HG02588 (cell line): ENCODE measurements at regions not wholly inside any gene's neighbourhood (a gene's known extent, or its start where the extent isn't known, plus 50 kb on each side); places are given as distances from the start of the nearest gene placed in this dataset.

Source experiments
- ATAC-seq: cut with Tn5 transposase; IDR thresholded peaks from one replicate; pipeline ENCODE4 v1.9.1; 2021; ENCODE audit warnings: mild to moderate bottlenecking, moderate library complexity; ENCODE audit not compliant: unreplicated experiment

DNA sequence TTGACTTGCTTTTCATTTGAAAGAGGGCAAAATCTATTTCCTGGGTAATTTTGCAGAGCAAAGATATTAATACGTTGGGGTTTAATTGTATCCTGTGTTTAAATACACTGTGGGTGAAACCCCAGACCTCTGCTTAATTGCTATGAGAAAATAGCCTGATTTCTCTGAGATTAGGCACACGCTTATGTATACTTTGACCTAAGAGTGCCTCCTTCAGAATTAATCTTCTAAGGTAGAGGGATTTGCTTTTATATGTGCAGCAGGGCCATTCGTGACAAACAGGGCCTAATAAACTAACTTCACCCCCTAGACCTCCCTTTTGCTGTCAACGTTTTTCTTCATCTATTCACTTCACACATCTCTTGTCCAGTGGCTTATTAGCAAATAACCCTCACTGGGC lies 216.9 kb upstream of the ADGRL2 start:
- ATAC-seq: no peak

DNA sequence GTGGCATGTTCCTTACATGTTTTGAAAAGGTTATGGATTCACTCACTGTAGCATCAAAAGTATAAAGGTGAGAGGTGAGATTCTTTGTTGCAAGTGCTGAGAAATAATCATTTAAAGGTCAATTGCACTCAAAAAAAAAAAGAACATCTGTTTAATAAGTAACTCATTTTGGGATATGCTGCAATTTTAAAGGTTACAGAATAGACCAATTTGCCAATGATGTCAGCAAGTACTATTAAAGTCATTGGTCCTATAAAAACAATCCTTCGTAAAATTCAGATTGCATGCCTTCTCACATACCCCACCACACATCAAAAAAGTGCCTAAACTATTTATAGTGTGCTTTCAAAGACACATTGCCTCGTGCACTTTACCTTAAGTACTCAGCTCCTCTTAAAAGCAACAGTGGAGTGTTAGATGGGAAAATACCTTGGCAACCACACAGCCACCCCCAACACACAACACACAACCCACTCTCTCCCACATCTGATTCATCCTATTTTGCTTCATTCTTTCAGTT lies 218.2 kb upstream of the ADGRL2 start:
- ATAC-seq: no peak

DNA sequence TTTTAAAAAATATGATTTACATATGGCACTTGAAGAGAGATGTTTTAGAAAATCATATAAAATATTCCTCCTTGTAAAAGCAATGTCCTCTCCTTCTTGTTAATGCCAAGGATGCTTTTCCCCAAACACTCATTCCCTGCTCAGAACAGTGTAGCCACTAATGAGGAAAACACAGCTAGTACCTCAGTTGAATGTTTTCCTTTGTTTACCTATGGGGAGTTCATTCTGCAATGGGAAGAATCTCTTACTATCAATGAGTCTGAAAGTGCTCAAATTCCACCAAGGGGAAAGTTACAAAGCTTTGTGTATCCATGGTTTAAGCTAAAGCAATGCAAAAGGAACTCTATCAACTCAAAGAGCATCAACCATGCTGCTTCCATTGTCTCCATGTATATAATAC lies 221.9 kb upstream of the ADGRL2 start:
- ATAC-seq: no peak

DNA sequence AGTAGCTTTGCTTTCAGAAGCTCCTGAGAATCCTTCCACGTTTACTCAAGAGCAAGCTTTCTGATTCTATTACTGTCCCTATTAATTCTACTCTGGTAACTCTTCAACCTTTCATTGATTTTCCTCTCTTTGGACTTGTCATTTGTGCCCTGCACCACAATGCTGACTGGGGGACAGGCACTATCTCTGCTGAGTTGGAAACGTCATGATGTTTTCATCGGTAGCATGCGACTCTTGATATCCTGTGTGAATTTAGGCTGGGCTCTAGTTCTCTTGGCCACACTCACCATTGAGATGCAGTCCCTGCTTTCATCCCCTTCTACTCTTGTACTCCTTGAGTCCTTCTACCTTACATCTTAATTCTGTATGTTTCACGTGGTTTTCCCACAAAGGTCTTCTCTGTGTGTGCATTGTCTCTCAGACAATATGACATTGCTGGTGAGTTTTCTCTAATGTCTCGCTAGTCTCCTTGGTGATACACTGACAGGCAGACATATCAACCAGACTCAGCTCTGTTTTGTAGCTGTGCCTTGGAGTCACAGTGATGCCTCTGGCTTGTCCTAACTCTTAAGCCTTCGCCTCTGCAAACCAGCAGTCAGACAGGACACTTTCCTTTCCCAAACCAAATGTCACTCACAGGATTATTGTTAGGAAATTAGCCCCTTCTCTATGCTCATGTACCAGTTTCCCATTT lies 223.6 kb upstream of the ADGRL2 start:
- ATAC-seq: no peak

DNA sequence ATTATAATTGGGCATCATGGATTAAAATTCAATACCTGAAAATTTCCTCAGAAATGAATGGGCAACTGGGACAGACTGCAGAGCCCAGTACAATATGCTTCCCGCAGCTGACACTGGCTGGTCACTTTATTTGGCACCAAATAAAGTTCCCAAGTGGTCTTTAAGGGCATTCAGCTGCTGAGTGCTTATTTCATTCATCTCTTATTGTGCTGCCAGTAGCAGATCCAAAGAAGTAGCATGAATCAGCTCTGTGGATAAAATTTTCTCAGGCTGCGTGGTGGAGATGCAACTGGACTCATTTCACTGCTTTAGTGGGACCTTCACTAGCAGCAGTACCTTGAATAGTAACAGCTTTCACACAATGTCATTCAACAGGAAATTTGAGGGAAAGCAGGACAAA lies 226.3 kb upstream of the ADGRL2 start:
- no peak for ATAC-seq

DNA sequence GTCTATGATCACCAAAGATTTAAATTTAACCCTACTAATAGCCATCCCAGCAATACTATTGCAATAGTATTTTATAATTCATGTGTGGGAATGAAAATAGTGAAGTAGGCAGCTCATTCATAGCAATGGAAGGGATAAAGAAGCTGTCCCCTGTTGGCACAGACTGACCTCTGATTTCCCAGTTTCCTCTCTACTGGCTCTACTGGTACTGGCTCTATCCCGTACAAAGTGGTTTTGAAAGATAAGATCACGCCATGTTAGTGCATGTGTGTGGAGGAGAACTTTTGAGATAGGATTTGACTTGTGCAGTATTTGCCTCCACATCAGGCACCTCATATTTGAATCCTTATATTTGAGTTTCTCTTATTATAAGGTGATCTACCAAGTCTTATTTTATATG lies 227.3 kb upstream of the ADGRL2 start:
- no peak for ATAC-seq

DNA sequence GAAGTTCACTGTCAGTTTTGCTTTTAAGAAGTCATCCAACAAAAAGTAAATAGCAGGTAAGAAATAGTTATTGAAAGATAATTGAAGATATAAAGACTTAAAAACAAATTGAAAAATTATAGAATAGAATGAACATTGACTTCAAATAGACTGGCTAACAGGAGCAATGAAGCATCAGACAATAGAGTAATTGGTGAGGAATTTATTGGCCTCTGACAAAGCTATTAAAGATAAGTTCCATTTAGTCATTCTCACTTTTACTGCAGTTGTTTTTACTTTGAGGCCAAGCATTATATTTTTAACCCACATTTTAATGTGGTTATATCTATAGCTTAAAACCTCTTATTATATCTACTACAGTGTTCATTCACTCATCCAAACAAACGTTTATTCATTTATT lies 228.8 kb upstream of the ADGRL2 start:
- ATAC-seq: no peak

DNA sequence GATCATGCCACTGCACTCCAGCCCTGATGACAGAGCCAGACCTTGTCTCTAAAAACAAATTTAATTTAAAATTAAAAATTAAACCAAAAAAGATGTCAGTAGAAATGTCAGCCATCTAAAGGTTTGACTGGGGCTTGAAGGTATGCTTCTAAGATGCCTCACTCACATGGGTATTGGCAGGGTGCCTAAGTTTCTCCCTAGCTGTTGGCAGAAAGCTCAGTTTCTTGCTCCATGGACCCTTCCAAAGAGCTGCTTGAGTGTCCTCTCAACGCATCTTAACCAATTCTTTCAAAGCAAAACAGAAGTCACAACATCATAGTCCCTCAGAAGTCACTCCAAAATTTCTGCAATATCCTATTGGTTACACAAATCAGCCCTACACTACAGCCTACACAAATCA lies 231.0 kb upstream of the ADGRL2 start:
- no peak for ATAC-seq

DNA sequence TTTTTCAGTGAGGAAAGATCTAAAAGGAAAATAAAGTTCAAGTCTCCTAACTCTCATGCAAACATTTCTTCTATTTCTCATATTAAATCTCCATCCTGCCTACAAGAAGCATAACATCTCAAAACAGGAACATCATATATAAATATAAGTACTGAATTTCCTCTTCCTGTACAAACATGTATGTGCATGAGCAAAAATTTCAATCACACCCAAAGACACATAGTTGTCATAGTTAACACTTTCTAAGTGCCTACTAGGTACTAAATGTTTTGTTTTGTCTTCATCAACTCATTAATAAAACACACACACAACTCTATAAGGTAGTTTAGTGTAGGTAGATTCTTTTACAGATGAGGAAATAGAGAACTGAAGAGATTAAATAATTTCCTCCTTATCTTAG lies 237.1 kb upstream of the ADGRL2 start:
- ATAC-seq: no peak

DNA sequence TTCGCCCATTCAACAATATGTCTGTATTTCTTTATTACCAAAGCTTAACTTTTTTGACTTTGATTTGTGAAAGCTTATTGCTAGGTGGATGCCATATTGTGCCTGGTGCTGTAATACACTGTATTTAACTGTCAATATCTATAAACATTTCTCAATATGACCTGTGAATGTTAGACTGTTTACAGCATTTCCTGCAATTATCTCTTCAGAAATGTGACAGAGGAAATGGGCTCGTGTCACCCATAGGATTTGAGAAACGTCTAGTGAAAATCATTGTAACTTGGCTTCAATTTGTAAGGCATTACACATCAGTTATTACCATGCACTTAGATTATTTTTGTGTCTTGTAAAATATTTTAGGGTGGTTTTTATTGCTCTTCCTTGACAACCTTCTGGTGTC lies 237.8 kb upstream of the ADGRL2 start:
- no peak for ATAC-seq

DNA sequence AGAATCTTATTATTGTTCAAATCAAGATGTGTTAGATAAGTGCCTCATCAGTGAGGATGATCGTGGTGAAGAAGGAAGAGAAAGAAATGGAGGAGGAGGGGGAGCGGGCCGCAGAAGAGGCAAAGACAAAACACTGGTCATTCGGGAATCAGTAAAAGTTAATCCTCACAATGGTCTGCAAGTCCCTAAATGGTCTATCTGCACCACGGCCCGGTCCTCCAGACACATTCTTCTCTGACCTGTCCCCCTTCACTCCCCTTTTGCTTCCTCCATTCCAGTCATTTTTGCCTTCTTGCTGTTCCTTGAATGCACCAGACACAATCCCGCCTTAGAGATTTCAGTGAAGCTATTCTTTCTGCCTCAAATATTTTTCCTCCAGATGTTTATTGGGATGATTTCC lies 240.1 kb upstream of the ADGRL2 start:
- no peak for ATAC-seq

DNA sequence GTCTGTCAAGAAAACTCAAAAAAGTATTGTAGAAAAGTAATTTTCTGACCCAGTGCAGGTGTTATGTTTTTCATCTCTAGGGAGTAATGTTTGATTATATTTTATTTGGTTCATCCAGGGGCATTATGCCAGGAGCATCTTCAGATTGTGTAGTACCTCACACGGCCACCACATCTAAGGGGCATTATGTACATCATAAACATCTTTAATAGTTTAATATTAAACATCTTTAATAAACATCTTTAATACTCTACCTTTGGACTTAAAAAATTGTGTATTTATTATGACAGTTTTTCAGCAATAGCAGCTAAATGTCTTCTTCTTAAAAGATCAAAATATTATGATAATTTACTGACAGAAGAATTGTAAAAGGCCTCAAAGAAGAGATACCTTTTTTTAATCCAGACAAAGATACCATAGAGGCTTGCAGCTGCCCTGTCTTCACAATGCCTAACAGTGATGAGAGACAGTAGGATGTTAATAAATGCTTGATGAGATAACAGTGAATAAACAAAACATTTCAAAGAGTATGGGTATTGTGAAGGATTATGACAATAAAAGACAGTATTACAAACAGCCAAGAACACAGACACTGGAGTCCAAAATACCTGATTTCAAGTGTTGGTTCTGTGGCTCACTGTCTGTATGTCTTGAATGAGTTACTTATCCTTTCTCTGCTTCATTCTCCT lies 240.9 kb upstream of the ADGRL2 start:
- no peak for ATAC-seq

DNA sequence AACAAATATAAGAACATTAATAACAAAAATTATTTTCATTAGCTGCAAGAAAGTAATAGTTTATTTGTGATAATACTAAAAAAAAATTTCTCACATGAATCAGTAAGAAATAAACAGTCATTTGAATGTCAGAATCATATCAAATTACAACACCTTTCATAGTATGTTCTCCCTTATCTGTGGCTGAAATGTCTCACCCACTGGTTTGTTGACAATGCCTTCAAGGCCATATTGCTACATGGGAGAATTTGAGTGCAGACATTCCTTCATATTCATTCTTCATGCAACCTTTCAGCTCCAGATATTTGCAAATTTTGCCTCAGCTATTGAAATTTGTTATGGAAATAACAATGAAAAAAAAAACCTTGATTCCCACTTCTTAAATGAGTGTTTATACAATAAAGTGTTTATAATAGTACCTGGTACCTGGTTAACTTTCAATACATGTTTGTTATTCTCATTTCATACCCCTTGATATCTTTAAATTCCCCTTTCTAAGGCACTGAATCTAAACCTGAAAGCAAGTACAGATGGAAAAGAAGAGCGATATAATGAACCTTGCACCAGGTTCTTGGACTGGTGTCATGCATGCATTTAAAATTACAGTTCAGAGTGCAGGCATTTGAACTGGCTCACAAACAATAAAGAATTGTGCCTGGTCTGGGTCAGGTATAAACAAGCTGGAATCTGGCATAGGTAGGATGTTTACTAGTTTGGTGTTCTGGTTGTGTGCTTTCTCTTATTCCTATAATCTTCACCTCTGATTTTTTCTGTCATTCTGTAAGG lies 242.2 kb upstream of the ADGRL2 start:
- ATAC-seq: no peak

DNA sequence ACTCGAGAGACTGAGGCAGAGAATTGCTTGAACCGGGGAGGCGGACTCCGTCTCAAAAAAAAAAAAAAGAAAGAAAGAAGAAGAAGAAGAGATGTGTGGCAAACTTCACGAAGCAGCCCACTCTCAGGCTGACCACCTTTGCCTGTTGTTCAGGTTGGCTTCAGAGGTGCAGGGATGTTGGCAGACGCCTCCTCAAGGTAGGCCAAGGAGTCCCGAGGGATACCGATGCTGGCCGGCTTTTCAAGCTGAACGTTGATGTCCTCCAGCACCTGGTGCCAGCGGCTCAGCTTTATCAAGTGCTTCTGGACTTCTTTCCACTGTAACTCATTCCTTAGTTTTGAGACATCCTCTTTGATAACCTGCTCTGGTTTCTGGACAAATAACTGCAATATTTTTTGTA lies 243.8 kb upstream of the ADGRL2 start:
- no peak for ATAC-seq

DNA sequence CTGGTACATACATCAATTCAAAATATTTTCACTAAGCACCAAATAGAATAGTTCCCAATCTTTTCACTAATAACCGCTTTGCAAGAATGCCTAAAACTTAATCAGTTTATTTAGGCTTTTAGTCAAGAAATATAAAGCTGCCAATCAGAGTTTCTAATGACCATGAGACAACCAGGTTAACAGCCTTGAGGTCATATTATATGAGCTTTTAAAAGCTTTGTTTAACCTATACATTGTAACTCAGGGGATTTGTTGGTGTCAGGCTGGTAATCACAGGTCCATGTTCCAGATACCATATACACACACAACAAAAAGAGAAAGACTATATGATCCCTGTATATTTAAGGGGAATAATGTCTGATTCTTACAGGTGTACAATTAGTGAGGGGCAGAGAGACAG lies 246.2 kb upstream of the ADGRL2 start:
- ATAC-seq: no peak

DNA sequence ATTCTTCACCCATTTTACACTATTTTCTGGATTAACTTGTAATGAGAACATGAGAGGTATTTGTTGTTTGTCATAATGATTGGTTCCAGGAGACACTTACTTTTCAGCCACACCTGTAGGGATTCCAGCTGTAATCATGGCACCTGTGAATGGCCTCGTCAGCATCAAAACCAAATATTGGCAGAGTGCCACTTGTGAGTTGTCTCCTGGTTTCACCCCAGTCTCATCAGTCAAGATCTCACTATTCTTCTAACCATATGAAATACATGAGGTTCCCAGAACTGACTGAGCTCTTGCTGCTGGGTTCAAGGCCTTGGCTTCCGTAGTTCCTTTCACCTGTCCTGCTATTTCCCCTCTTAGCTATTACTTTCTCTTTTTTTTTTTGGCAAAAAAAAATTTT lies 246.6 kb upstream of the ADGRL2 start:
- no peak for ATAC-seq

DNA sequence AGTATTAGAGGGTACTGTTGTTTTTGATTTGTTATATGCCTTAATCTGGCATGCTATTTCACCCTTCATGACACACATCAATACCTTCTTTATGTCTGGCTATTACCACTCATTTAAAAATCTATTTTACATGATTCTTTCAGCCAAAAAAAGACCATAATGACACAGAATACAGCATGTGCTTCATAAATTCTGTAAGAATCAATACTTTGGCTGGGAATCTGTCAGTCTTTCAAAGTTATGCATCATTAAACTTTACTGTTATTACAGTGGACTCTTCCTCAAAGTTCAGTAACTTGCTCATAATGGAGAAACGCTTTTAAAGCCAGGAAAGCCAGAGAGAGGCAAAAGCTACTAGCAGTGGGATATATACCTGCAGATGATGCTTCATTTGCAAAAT lies 247.2 kb upstream of the ADGRL2 start:
- no peak for ATAC-seq

DNA sequence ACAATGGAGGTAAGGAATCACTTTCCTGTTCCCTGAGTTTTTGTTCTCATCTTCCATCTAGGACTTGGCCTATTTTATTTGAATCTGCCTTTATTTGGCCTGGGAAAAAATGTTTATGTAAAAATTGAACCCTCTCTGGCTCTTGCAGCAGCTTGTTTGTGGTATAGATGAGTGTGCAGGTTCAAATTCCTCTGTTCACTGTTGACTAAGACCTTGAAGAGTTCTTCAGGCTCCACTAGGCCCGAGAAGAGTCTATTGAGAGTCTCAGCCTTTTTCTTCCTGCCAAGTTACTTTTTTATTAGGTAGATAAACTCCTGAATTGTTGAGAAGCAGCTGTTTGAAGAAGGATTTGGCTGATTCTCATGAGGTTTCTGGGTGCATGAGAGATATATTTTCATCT lies 248.8 kb upstream of the ADGRL2 start:
- ATAC-seq: no peak

DNA sequence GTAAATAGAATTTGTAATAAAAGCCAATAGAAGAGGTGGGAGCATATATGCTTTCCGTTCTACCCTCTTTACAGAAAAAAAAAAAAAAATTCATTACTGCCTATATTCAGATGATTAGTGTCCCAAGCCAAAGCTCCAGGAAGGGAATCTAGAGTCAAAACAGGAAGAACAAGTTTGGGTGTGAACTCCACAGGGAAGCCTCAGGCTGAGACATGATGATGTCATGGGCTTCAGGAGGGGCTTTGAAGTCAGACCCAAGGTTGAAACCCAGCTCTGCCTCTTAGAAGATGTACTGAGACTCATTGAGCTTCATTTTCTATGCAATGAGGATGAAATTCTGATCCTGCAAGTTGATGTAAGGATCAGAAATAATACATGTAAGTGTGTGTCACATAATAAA lies 250.0 kb upstream of the ADGRL2 start:
- ATAC-seq: no peak

DNA sequence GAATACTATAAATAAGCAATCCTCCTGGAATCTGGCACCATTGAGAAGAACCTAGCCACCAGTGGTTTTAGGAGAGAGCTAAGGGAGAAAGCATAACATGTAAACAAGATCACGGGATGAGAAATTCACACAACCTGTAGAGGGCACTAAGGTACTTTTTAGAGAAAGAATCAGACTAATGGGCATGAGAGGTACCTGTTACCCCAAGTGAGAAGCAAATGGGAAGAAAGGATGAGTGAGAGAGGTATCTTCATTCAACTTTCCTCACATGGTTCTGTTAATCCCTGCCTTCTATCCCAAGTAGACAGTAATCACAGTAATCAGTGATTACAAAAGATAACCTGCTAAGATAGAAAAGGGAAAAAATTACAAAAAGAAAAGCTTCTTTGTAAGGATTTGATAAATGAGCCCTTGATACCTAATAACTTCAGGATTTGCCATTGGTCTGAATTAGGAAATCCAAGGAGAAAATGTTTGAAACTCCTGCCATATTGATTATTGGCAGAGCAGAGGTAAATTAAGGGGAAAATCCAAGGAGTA lies 251.1 kb upstream of the ADGRL2 start:
- peak; percentile 62 for ATAC-seq

DNA sequence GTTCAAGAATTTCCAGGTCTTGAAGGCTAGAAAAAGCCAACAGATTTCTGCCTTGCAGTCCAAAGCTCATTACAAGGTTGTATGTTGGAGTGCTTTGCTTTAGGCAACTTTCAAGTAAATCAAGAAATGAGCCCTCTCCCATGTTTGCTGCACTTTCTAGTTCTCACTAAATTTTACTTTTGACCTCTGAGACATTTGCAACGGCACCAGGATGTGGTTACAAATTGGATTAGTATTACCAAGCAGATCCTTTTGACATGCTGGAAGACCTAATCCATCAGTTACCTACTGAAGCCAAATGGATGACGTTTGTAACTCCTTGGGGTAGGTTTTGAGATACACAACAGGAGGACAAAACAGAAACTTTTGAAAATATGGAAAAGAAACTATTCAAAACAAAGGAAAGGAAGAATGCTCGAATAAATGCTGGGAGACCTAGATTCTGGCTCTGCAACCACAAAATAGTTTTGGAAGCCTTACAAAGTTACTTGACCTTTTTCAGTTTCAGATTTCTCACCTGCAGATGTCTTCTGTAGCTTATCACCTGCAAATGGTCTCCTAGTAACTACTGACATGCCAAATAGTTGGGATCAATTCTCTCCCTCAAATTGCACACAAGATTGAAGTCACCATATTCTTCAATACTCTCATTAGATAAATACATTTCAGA lies 251.7 kb upstream of the ADGRL2 start:
- peak; percentile 38 for ATAC-seq
